Caco-2 (cell line): ENCODE measurements at regions not wholly inside any gene's neighbourhood (a gene's known extent, or its start where the extent isn't known, plus 50 kb on each side); places are given as distances from the start of the nearest gene placed in this dataset.

Experiments used
- BruUV-seq: library from RNA; stranded (reverse); fragments of 400-500 nt; replicated peaks from 2 replicates; lab custom pipeline; 2021; lab: Mats Ljungman, UMichigan
- CTCF ChIA-PET: fragments of 300-600 bp; sonication (Branson Sonifier 250); formaldehyde crosslinking; loops from one replicate; lab custom pipeline; 2022; ENCODE audit warnings: antibody characterized with exemption; lab: Charles Lee
- POLR2A ChIA-PET: fragments of 300-600 bp; sonication (Branson Sonifier 250); formaldehyde crosslinking; loops from one replicate; lab custom pipeline; 2022; ENCODE audit warnings: antibody characterized with exemption; lab: Charles Lee
- DNase-seq, 2 experiments: peaks; one replicate each; pipeline versions ENCODE4 v3.0.0 to v3.0.0-alpha.2; 2020 to 2022
- H3K27me3 ChIP-seq: replicated peaks from 2 replicates; pipeline ENCODE4 v1.6.0; 2011; ENCODE audit warnings: low read length; ENCODE audit not compliant: control insufficient read depth, insufficient read depth
- H3K36me3 ChIP-seq: 2 replicates; pipeline ENCODE4 v1.5.1; 2011; ENCODE audit warnings: low read length; ENCODE audit not compliant: control insufficient read depth, insufficient read depth
- H3K4me1 ChIP-seq: fragments of 250-450 bp; sonication (Bioruptor Pico); 2 replicates; pipeline ENCODE4 v1.5.1; 2020; ENCODE audit warnings: mild to moderate bottlenecking
- H3K4me3 ChIP-seq: 2 replicates; pipeline ENCODE4 v1.5.1; 2011; ENCODE audit warnings: low read depth, mild to moderate bottlenecking, control low read depth, low read length
- H3K9me3 ChIP-seq: fragments of 250-450 bp; sonication (Bioruptor Pico); 2 replicates; pipeline ENCODE4 v1.5.1; 2020; ENCODE audit warnings: mild to moderate bottlenecking, moderate library complexity
- H3K27ac Mint-ChIP-seq: one replicate; pipeline ENCODE4 v1.8.0; 2022; ENCODE audit warnings: mixed read lengths; ENCODE audit not compliant: unreplicated experiment
- H3K27me3 Mint-ChIP-seq: one replicate; pipeline ENCODE4 v1.8.0; 2022; ENCODE audit warnings: mixed read lengths; ENCODE audit not compliant: insufficient read depth, unreplicated experiment
- H3K36me3 Mint-ChIP-seq: one replicate; pipeline ENCODE4 v1.8.0; 2022; ENCODE audit warnings: mild to moderate bottlenecking, mixed read lengths; ENCODE audit not compliant: insufficient read depth, unreplicated experiment
- H3K4me1 Mint-ChIP-seq: one replicate; pipeline ENCODE4 v1.8.0; 2022; ENCODE audit warnings: low read depth, mixed read lengths; ENCODE audit not compliant: unreplicated experiment
- H3K4me3 Mint-ChIP-seq: one replicate; pipeline ENCODE4 v1.8.0; 2022; ENCODE audit warnings: mild to moderate bottlenecking, moderate library complexity, mixed read lengths; ENCODE audit not compliant: unreplicated experiment
- H3K9me3 Mint-ChIP-seq: one replicate; pipeline ENCODE4 v1.8.0; 2022; ENCODE audit warnings: mixed read lengths; ENCODE audit not compliant: unreplicated experiment
- CTCF ChIP-seq, 2 experiments: fragments of 200-600 bp in 1 of 2; IDR thresholded peaks; 1 replicate in 1 of 2; 2 replicates in 1 of 2; pipeline versions ENCODE4 v1.5.1 to v1.8.0; 2011 to 2022; ENCODE audit warnings: antibody characterized with exemption in 1 of 2, control low read depth in 1 of 2, inconsistent platforms in 1 of 2, low read depth in 1 of 2, low read length in 1 of 2, mild to moderate bottlenecking in 1 of 2, moderate library complexity in 1 of 2; ENCODE audit not compliant: insufficient read depth in 1 of 2, severe bottlenecking in 1 of 2, unreplicated experiment in 1 of 2
- intact Hi-C: fragments of 100-400 bp; cut with micrococcal nuclease; formaldehyde crosslinking; loops from one replicate; pipeline ENCODE4 v1.10.0; 2022; ENCODE audit not compliant: unreplicated experiment

- H3K27me3 ChIP-seq, result no peaks in the 10 kb centered on the region
- ChIA-PET CTCF (interaction anchor here (0.7 kb wide), 1 partner anchor 498 kb away, joined by 3 read pairs; no protein-coding TSS in a partner anchor), POLR2A (no interaction called here)
- no TSS peak for BruUV-seq
- no peak overlapping the region for H3K4me3 ChIP-seq
- Mint-ChIP-seq H3K27ac (no peak overlapping the region), H3K27me3 (no peaks in the 10 kb centered on the region), H3K36me3 (no peaks in the 10 kb centered on the region), H3K4me1 (peaks cover 6% of the 10 kb centered on the region), H3K4me3 (no peak overlapping the region), H3K9me3 (no peaks in the 10 kb centered on the region)
- no peak for TF ChIP-seq CTCF (IDR thresholded peaks at IDR 0.05; ENCODE audit: insufficient read depth in 1 of 2, low read depth in 1 of 2, low read length in 1 of 2, severe bottlenecking in 1 of 2, unreplicated experiment in 1 of 2)
- DNase-seq, result no peak
- no peaks in the 10 kb centered on the region for H3K36me3 ChIP-seq
- no peaks in the 10 kb centered on the region for H3K9me3 ChIP-seq
- peaks cover 19% of the 10 kb centered on the region for H3K4me1 ChIP-seq
- intact Hi-C loops, result no loop called here
Observed at GRCh38 chr11:69979632-69980031, 98.5 kb upstream of the ANO1 start.

GRCh38 chr11:69981119-69981784 lies 96.9 kb upstream of the ANO1 start:
- H3K27me3 ChIP-seq, result no peaks in the 10 kb centered on the region
- Mint-ChIP-seq H3K27ac (no peak overlapping the region), H3K4me1 (no peaks in the 10 kb centered on the region), H3K9me3 (no peaks in the 10 kb centered on the region), H3K36me3 (no peaks in the 10 kb centered on the region), H3K4me3 (no peak overlapping the region), H3K27me3 (no peaks in the 10 kb centered on the region)
- no TSS peak for BruUV-seq
- no peak overlapping the region for H3K4me3 ChIP-seq
- DNase-seq, result no peak
- H3K9me3 ChIP-seq, result no peaks in the 10 kb centered on the region
- H3K4me1 ChIP-seq, result peaks cover 8% of the 10 kb centered on the region; the same call in 1 of the 2 replicates
- H3K36me3 ChIP-seq, result no peaks in the 10 kb centered on the region
- no peak for TF ChIP-seq CTCF (IDR thresholded peaks at IDR 0.05; ENCODE audit: insufficient read depth in 1 of 2, low read depth in 1 of 2, low read length in 1 of 2, severe bottlenecking in 1 of 2, unreplicated experiment in 1 of 2)
- ChIA-PET POLR2A (no interaction called here), CTCF (no interaction called here)
- intact Hi-C loops, result no loop called here

- Mint-ChIP-seq H3K27me3 (no peaks in the 10 kb centered on the region), H3K27ac (no peak overlapping the region), H3K4me3 (no peak overlapping the region), H3K9me3 (no peaks in the 10 kb centered on the region), H3K36me3 (no peaks in the 10 kb centered on the region), H3K4me1 (no peaks in the 10 kb centered on the region)
- Histone ChIP-seq H3K9me3 (no peaks in the 10 kb centered on the region), H3K27me3 (no peaks in the 10 kb centered on the region), H3K4me3 (no peak overlapping the region), H3K4me1 (peaks cover 8% of the 10 kb centered on the region; the same call in 1 of the 2 replicates), H3K36me3 (no peaks in the 10 kb centered on the region)
- intact Hi-C loops, result no loop called here
- no peak for DNase-seq
- ChIA-PET CTCF (interaction anchor here (0.9 kb wide), 1 partner anchor 86 kb away, joined by 3 read pairs; no protein-coding TSS in a partner anchor), POLR2A (interaction anchor here (0.7 kb wide), 1 partner anchor 56 kb away, joined by 3 read pairs; no protein-coding TSS in a partner anchor)
- TF ChIP-seq CTCF (IDR thresholded peaks at IDR 0.05; ENCODE audit: insufficient read depth in 1 of 2, low read depth in 1 of 2, low read length in 1 of 2, severe bottlenecking in 1 of 2, unreplicated experiment in 1 of 2), result no peak
- BruUV-seq, result no TSS peak
Observed at GRCh38 chr11:69982690-69983570, 95.2 kb upstream of the ANO1 start.
